IMR-90 (cell line): ENCODE measurements at regions not wholly inside any gene's neighbourhood (a gene's known extent, or its start where the extent isn't known, plus 50 kb on each side); places are given as distances from the start of the nearest gene placed in this dataset.

ENCODE experiments used
- ATAC-seq: fragments of 200-7000 bp; cut with Tn5 transposase; 2 replicates; pipeline ENCODE4 v1.9.1; 2020; ENCODE audit warnings: low read depth, mild to moderate bottlenecking, moderate library complexity
- BruUV-seq: library from RNA; stranded (reverse); fragments of 400-500 nt; replicated peaks from 2 replicates; lab custom pipeline; 2021; lab: Mats Ljungman, UMichigan
- CTCF ChIA-PET: fragments of 300-600 bp; formaldehyde crosslinking; extraction: SDS; loops from one replicate; lab custom pipeline; 2021; ENCODE audit warnings: antibody characterized with exemption; lab: Yijun Ruan, JAX
- POLR2A ChIA-PET: fragments of 300-600 bp; sonication (Branson Sonifier 250); formaldehyde crosslinking; loops from one replicate; lab custom pipeline; 2022; ENCODE audit warnings: antibody characterized with exemption; ENCODE audit not compliant: unreplicated experiment; lab: Charles Lee
- DNase-seq: peaks from one replicate; pipeline ENCODE4 v3.0.0; 2013
- H2AFZ ChIP-seq: replicated peaks from 2 replicates; pipeline ENCODE3; 2013; ENCODE audit warnings: low read length, mild to moderate bottlenecking; ENCODE audit not compliant: poor library complexity
- H2AK5ac ChIP-seq: 2 replicates; pipeline ENCODE4 v1.6.1; 2013; ENCODE audit warnings: low read depth, low read length, inconsistent platforms
- H2AK9ac ChIP-seq: replicated peaks from 2 replicates; pipeline ENCODE3; 2013; ENCODE audit warnings: mild to moderate bottlenecking, low read depth, low read length, moderate library complexity; ENCODE audit not compliant: poor library complexity
- H2BK120ac ChIP-seq: 2 replicates; pipeline ENCODE4 v1.6.1; 2013; ENCODE audit warnings: low read depth, low read length, inconsistent platforms
- H2BK15ac ChIP-seq: 3 replicates; pipeline ENCODE4 v1.6.1; 2013; ENCODE audit warnings: low read depth, low read length, inconsistent platforms
- H2BK20ac ChIP-seq: 2 replicates; pipeline ENCODE4 v1.6.1; 2013; ENCODE audit warnings: low read depth, mild to moderate bottlenecking, inconsistent platforms, low read length, moderate library complexity
- H2BK5ac ChIP-seq: 2 replicates; pipeline ENCODE4 v1.6.1; 2013; ENCODE audit warnings: mild to moderate bottlenecking, low read depth, low read length, inconsistent platforms; ENCODE audit not compliant: poor library complexity, severe bottlenecking
- H3K14ac ChIP-seq: replicated peaks from 2 replicates; pipeline ENCODE4 v1.6.1; 2013; ENCODE audit warnings: low read depth, low read length, inconsistent platforms
- H3K18ac ChIP-seq: 2 replicates; pipeline ENCODE4 v1.6.1; 2013; ENCODE audit warnings: low read depth, low read length, control low read depth
- H3K23ac ChIP-seq: 2 replicates; pipeline ENCODE4 v1.6.1; 2013; ENCODE audit warnings: low read depth, low read length, inconsistent platforms
- H3K27ac ChIP-seq: 2 replicates; pipeline ENCODE4 v1.5.1; 2013; ENCODE audit warnings: mild to moderate bottlenecking, control low read depth, low read length; ENCODE audit not compliant: insufficient read depth
- H3K27me3 ChIP-seq: 2 replicates; pipeline ENCODE4 v1.6.1; 2013; ENCODE audit warnings: low read length; ENCODE audit not compliant: control insufficient read depth, insufficient read depth
- H3K36me3 ChIP-seq: 2 replicates; pipeline ENCODE4 v1.6.1; 2013; ENCODE audit warnings: low read length, mixed read lengths; ENCODE audit not compliant: control insufficient read depth, insufficient read depth
- H3K4ac ChIP-seq: 2 replicates; pipeline ENCODE4 v1.6.1; 2013; ENCODE audit warnings: low read depth, low read length, inconsistent platforms
- H3K4me1 ChIP-seq: 2 replicates; pipeline ENCODE4 v1.6.1; 2013; ENCODE audit warnings: low read length, mixed read lengths; ENCODE audit not compliant: control insufficient read depth, insufficient read depth
- H3K4me2 ChIP-seq: 2 replicates; pipeline ENCODE4 v1.6.1; 2013; ENCODE audit warnings: low read depth, mild to moderate bottlenecking, control low read depth, low read length, moderate library complexity
- H3K4me3 ChIP-seq: 2 replicates; pipeline ENCODE4 v1.5.1; 2013; ENCODE audit warnings: low read depth, mild to moderate bottlenecking, control low read depth, low read length, moderate library complexity; ENCODE audit not compliant: insufficient read depth
- H3K56ac ChIP-seq: 2 replicates; pipeline ENCODE4 v1.6.1; 2013; ENCODE audit warnings: low read length, inconsistent platforms; ENCODE audit not compliant: insufficient read depth; ENCODE audit errors: extremely low read depth
- H3K79me1 ChIP-seq, 2 experiments: 2 replicates each; pipeline ENCODE4 v1.6.1; 2013; ENCODE audit warnings: low read length in 2 of 2, inconsistent platforms in 1 of 2, low read depth in 1 of 2
- H3K9ac ChIP-seq: 2 replicates; pipeline ENCODE4 v1.6.1; 2013; ENCODE audit warnings: low read depth, low read length, control low read depth
- H3K9me1 ChIP-seq: 2 replicates; pipeline ENCODE4 v1.6.1; 2013; ENCODE audit warnings: low read length, inconsistent platforms; ENCODE audit not compliant: insufficient read depth
- H3K9me3 ChIP-seq: 2 replicates; pipeline ENCODE4 v1.6.1; 2013; ENCODE audit warnings: low read length; ENCODE audit not compliant: control insufficient read depth, insufficient read depth
- H4K20me1 ChIP-seq: 2 replicates; pipeline ENCODE4 v1.6.1; 2013; ENCODE audit warnings: low read length, inconsistent platforms; ENCODE audit not compliant: insufficient read depth
- H4K5ac ChIP-seq: 2 replicates; pipeline ENCODE4 v1.6.1; 2013; ENCODE audit warnings: mild to moderate bottlenecking, low read depth, low read length, control low read depth
- H4K8ac ChIP-seq, 2 experiments: 2 replicates each; pipeline ENCODE4 v1.6.1; 2013; ENCODE audit warnings: low read depth in 2 of 2, low read length in 2 of 2, control low read depth in 1 of 2, inconsistent platforms in 1 of 2
- H4K91ac ChIP-seq: 2 replicates; pipeline ENCODE4 v1.6.1; 2013; ENCODE audit warnings: low read depth, low read length, inconsistent platforms; ENCODE audit not compliant: insufficient read depth
- FOS ChIP-seq: fragments of 150-350 bp; IDR thresholded peaks from 2 replicates; pipeline ENCODE4 v1.6.1; 2016; ENCODE audit warnings: low read depth, low read length
- MXI1 ChIP-seq: IDR thresholded peaks from 2 replicates; pipeline ENCODE4 v1.6.1; 2012; ENCODE audit warnings: low read depth, mild to moderate bottlenecking, low read length, moderate library complexity, borderline replicate concordance
- POLR2A ChIP-seq: IDR thresholded peaks from 2 replicates; pipeline ENCODE4 v1.6.1; 2012; ENCODE audit warnings: mild to moderate bottlenecking, low read depth, low read length
- RAD21 ChIP-seq: IDR thresholded peaks from 2 replicates; pipeline ENCODE4 v1.6.1; 2012; ENCODE audit warnings: low read length, improper control_type of control experiment
- RCOR1 ChIP-seq: IDR thresholded peaks from 2 replicates; pipeline ENCODE4 v1.6.1; 2012; ENCODE audit warnings: mild to moderate bottlenecking, low read length, improper control_type of control experiment; ENCODE audit not compliant: insufficient replicate concordance
- RFX5 ChIP-seq: IDR thresholded peaks from 2 replicates; pipeline ENCODE4 v1.8.0; 2012; ENCODE audit warnings: low read depth, mild to moderate bottlenecking, low read length, moderate library complexity
- SMC3 ChIP-seq: fragments of 150-350 bp; IDR thresholded peaks from 2 replicates; pipeline ENCODE4 v1.6.1; 2016; ENCODE audit warnings: low read depth, mild to moderate bottlenecking, antibody characterized with exemption, low read length, moderate library complexity
- USF2 ChIP-seq: fragments of 150-350 bp; IDR thresholded peaks from 2 replicates; pipeline ENCODE4 v1.6.1; 2017; ENCODE audit warnings: mild to moderate bottlenecking, antibody characterized with exemption, low read length, low read depth
- WGBS, 2 experiments: methylation state at CpG; one replicate each; pipeline versions ENCODE4 v1.1.5 to v1.1.7; 2013; ENCODE audit warnings: missing lambda C conversion rate in 2 of 2; ENCODE audit not compliant: insufficient read length in 1 of 2; ENCODE audit errors: extremely low coverage in 2 of 2; 5-methylcytosine and 5-hydroxymethylcytosine counted together
- dilution Hi-C: fragments of 300-500 bp; cut with HindIII; formaldehyde crosslinking; loops from one replicate; pipeline ENCODE4 v1.14.3; 2018; ENCODE audit warnings: low sequenced_read_pairs; ENCODE audit not compliant: unreplicated experiment
- in situ Hi-C: fragments of 300-500 bp; cut with MboI; formaldehyde crosslinking; loops from 3 replicates; pipeline ENCODE4 v1.14.3; 2019; ENCODE audit warnings: low sequenced_read_pairs, inconsistent platforms, mixed read lengths
- intact Hi-C: fragments of 100-400 bp; cut with micrococcal nuclease; formaldehyde crosslinking; loops from 2 replicates; pipeline ENCODE4 v1.10.0; 2022

GRCh38 chr10:24120646-24121045 is 88.3 kb upstream of the KIAA1217 start:
- no peak overlapping the region for H3K4ac ChIP-seq
- no peak overlapping the region for H3K27ac ChIP-seq
- DNase-seq (no peak), ATAC-seq (no peak)
- H3K4me3 ChIP-seq = no peak overlapping the region
- no peaks in the 10 kb centered on the region for H4K20me1 ChIP-seq
- in situ Hi-C loops (no loop called here), intact Hi-C loops (no loop called here), dilution Hi-C loops (no loop called here)
- H3K56ac ChIP-seq = no peak overlapping the region
- no peak overlapping the region for H2BK5ac ChIP-seq
- H4K5ac ChIP-seq = no peak overlapping the region
- ChIA-PET CTCF (no interaction called here), POLR2A (no interaction called here)
- H3K27me3 ChIP-seq = no peaks in the 10 kb centered on the region
- H3K4me1 ChIP-seq = no peaks in the 10 kb centered on the region
- no peaks in the 10 kb centered on the region for H3K9me1 ChIP-seq
- no peak overlapping the region for H3K14ac ChIP-seq
- no peak overlapping the region for H2AK5ac ChIP-seq
- no peaks in the 10 kb centered on the region for H3K36me3 ChIP-seq
- H2BK120ac ChIP-seq = no peak overlapping the region
- no peak overlapping the region for H2BK20ac ChIP-seq
- H3K79me1 ChIP-seq = no peaks in the 10 kb centered on the region
- no peak overlapping the region for H3K9ac ChIP-seq
- no peak overlapping the region for H4K8ac ChIP-seq
- no peak overlapping the region for H2AK9ac ChIP-seq
- no CpG with 5 or more reads among the region's 1 CpG for WGBS, 2 experiments
- H3K23ac ChIP-seq = no peak overlapping the region
- no peak overlapping the region for H4K91ac ChIP-seq
- no peaks in the 10 kb centered on the region for H3K9me3 ChIP-seq
- no peak overlapping the region for H3K18ac ChIP-seq
- no peak overlapping the region for H2BK15ac ChIP-seq
- no peak overlapping the region for H2AFZ ChIP-seq
- TF ChIP-seq USF2 (no peak), RAD21 (no peak), FOS (no peak), SMC3 (no peak), RCOR1 (no peak), MXI1 (no peak), POLR2A (no peak), RFX5 (no peak)
- no peak overlapping the region for H3K4me2 ChIP-seq
- no TSS peak for BruUV-seq
